PC-9 (cell line): ENCODE measurements at regions not wholly inside any gene's neighbourhood (a gene's known extent, or its start where the extent isn't known, plus 50 kb on each side); places are given as distances from the start of the nearest gene placed in this dataset.

Source experiments
- EZH2 ChIP-seq: fragments of 200-600 bp; sonication (generic); IDR thresholded peaks from 2 replicates; pipeline ENCODE4 v1.8.0; 2017; ENCODE audit warnings: antibody characterized with exemption, low read depth
- TF ChIP-seq, protein P1 (sequence below): fragments of 200-600 bp; sonication (generic); conservative IDR thresholded peaks from 2 replicates; pipeline ENCODE4 v1.6.1; 2017; ENCODE audit warnings: mixed run types, antibody characterized with exemption, mild to moderate bottlenecking, moderate library complexity

DNA sequence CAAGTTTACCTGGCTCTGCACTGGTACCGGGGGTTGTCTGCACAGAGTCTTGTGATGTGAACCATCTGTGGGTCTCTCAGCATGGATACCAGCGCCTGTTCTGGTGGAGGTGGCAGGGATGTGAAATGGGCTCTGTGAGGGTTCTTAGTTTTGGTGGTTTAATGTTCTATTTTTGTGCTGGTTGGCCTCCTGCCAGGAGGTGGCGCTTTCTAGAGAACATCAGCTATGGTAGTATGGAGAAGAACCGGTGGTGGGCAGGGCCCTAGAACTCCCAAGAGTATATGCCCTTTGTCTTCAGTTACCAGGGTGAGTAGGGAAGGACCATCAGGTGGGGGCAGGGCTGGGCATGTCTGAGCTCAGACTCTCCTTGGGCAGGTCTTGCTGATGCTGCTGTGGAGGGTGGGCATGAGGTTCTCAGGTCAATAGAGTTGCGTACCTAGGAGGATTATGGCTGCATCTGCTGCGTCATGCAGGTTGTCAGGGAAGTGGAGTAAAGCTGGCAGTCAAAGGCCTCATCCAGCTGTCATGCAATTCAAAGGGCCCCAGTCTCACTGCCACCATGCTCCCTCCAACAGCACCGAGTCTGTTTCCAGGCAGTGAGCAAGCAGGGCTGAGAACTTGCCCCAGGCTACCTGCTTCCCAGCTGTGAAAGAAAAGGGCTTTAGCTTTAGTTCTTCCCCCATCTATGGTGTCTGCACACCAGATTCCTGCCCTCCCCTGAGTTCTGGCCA, 278.0 kb downstream of the METTL4 start:
- TF ChIP-seq, protein P1, sequence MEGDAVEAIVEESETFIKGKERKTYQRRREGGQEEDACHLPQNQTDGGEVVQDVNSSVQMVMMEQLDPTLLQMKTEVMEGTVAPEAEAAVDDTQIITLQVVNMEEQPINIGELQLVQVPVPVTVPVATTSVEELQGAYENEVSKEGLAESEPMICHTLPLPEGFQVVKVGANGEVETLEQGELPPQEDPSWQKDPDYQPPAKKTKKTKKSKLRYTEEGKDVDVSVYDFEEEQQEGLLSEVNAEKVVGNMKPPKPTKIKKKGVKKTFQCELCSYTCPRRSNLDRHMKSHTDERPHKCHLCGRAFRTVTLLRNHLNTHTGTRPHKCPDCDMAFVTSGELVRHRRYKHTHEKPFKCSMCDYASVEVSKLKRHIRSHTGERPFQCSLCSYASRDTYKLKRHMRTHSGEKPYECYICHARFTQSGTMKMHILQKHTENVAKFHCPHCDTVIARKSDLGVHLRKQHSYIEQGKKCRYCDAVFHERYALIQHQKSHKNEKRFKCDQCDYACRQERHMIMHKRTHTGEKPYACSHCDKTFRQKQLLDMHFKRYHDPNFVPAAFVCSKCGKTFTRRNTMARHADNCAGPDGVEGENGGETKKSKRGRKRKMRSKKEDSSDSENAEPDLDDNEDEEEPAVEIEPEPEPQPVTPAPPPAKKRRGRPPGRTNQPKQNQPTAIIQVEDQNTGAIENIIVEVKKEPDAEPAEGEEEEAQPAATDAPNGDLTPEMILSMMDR: no peak
- TF ChIP-seq EZH2: no peak
